Neutrophil (primary cell): ENCODE measurements at regions not wholly inside any gene's neighbourhood (a gene's known extent, or its start where the extent isn't known, plus 50 kb on each side); places are given as distances from the start of the nearest gene placed in this dataset.

Source experiments
- H3K27ac ChIP-seq: fragments of 200-600 bp; sonication (generic); 2 replicates; pipeline ENCODE4 v1.5.1; 2016; ENCODE audit warnings: mild to moderate bottlenecking, moderate library complexity
- H3K27me3 ChIP-seq: fragments of 200-600 bp; sonication (generic); 2 replicates; pipeline ENCODE4 v1.6.0; 2016; ENCODE audit warnings: mild to moderate bottlenecking
- H3K36me3 ChIP-seq: fragments of 200-600 bp; sonication (generic); 2 replicates; pipeline ENCODE4 v1.5.1; 2017
- H3K4me1 ChIP-seq, 2 experiments: fragments of 200-600 bp in 1 of 2; sonication (generic) in 1 of 2; 1 replicate in 1 of 2; 2 replicates in 1 of 2; pipeline versions ENCODE4 v1.5.1 to v1.6.1; 2013 to 2016; ENCODE audit warnings: low read depth in 1 of 2, low read length in 1 of 2, mild to moderate bottlenecking in 1 of 2, moderate library complexity in 1 of 2; ENCODE audit not compliant: control insufficient read depth in 1 of 2, insufficient read depth in 1 of 2
- H3K4me3 ChIP-seq, 2 experiments: fragments of 200-600 bp in 1 of 2; sonication (generic) in 1 of 2; 1 replicate in 1 of 2; 2 replicates in 1 of 2; pipeline ENCODE4 v1.5.1; 2013 to 2016; ENCODE audit warnings: low read depth in 1 of 2, low read length in 1 of 2, mild to moderate bottlenecking in 1 of 2, moderate library complexity in 1 of 2
- H3K9me3 ChIP-seq: fragments of 200-600 bp; sonication (generic); 2 replicates; pipeline ENCODE4 v1.5.1; 2016
- TF ChIP-seq, protein P1 (sequence below): fragments of 200-600 bp; sonication (generic); IDR thresholded peaks from 2 replicates; pipeline ENCODE4 v1.5.1; 2016; ENCODE audit warnings: antibody characterized with exemption

DNA sequence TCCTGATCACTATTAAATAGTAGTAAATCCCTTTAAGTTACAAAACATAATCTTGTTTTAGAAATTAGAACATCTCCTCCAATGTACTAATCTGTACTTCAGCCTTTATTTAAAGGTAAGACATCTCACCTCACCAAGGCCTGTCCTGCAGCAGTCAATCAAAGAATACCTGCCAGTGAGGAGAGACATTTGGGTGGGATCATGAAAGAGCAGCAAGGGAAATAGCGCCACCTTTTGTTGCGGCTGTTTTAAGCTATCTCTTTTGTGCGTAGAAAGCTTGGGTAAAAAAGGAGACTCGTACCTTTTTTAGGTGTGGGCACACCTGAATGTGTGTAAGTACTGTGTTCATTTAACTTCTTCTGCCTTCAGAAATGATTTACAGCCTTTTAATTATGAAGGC is 117.8 kb upstream of the TMTC1 start:
- Histone ChIP-seq H3K27me3 (no peaks in the 10 kb centered on the region), H3K4me1 (no peaks in the 10 kb centered on the region), H3K36me3 (no peaks in the 10 kb centered on the region), H3K9me3 (no peaks in the 10 kb centered on the region), H3K4me3 (no peak overlapping the region), H3K27ac (no peak overlapping the region)
- TF ChIP-seq, protein P1, sequence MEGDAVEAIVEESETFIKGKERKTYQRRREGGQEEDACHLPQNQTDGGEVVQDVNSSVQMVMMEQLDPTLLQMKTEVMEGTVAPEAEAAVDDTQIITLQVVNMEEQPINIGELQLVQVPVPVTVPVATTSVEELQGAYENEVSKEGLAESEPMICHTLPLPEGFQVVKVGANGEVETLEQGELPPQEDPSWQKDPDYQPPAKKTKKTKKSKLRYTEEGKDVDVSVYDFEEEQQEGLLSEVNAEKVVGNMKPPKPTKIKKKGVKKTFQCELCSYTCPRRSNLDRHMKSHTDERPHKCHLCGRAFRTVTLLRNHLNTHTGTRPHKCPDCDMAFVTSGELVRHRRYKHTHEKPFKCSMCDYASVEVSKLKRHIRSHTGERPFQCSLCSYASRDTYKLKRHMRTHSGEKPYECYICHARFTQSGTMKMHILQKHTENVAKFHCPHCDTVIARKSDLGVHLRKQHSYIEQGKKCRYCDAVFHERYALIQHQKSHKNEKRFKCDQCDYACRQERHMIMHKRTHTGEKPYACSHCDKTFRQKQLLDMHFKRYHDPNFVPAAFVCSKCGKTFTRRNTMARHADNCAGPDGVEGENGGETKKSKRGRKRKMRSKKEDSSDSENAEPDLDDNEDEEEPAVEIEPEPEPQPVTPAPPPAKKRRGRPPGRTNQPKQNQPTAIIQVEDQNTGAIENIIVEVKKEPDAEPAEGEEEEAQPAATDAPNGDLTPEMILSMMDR, result no peak

DNA sequence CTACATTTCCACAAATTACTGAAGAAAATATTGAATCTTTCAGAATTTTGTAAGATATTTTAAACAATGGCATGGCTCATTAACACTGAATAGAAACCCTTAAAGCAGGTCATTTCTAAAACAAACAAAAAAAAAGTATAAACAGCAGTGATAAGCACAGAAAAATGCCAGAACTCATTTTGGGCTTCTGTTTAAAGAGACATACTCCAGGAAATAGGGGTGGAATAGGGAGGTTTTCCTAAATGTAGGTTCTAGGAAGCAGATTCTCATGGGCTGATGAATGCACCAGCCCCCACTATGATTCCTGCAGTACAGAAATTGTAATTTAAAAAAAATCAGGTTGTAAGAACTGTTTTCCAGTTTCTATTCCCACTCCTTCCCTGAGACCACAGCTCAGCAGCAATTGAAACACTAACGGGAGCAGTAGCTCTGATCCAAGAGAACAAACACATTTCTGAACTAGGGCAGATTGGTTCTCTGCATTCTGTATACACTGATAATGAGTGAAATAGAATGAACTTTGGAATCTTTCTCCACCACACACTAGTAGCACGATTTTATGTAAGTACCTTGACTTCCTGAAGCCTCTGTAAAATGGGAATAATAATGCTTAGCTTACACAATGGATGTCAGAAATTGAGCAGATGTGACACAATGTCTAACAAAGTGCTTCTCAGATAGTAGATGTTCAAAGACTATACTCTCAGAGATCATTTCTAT is 115.6 kb upstream of the TMTC1 start:
- Histone ChIP-seq H3K9me3 (no peaks in the 10 kb centered on the region), H3K27ac (no peak overlapping the region), H3K4me1 (no peaks in the 10 kb centered on the region), H3K27me3 (no peaks in the 10 kb centered on the region), H3K36me3 (no peaks in the 10 kb centered on the region), H3K4me3 (no peak overlapping the region)
- TF ChIP-seq, protein P1, result no peak

DNA sequence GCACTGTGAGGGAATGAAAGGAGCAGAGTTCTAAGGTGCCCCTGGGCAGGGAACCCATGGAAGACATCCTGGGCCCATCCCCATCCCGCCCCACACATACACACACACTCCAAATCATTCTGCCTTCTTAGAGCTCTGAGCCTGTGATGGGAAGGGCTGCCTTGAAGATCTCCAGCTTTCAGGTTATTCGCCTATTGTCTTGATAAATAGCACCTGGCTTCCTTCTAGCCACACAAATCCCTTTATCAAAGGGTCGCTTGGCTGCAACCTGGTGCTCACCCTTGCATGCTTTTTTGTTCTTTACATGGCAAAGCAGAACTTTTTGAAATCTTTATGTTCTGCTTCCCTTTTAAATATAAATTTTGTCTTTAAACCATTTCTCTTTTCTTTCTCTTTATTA is 112.2 kb upstream of the TMTC1 start:
- Histone ChIP-seq H3K9me3 (no peaks in the 10 kb centered on the region), H3K36me3 (no peaks in the 10 kb centered on the region), H3K4me3 (no peak overlapping the region), H3K4me1 (no peaks in the 10 kb centered on the region), H3K27me3 (no peaks in the 10 kb centered on the region), H3K27ac (no peak overlapping the region)
- TF ChIP-seq, protein P1, result no peak

DNA sequence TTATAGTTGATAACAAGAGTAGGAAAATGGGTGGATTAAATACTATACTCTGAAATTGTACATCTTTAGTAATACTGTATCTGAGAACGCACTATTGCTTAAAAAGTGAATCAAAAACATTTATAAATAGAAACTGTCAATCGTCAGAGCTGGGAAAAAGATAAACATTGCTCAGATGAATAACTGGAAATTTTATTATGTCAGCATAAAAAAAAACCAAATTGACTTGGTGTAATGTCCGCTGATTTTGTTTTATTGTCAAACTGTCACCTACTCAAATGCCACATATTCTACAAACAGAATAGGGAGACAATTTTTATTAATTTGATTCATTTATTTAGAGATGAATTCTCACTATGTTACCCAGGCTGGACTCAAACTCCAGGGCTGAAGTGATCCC is 109.3 kb upstream of the TMTC1 start:
- no peaks in the 10 kb centered on the region for H3K4me1 ChIP-seq
- H3K27me3 ChIP-seq, result no peaks in the 10 kb centered on the region
- H3K4me3 ChIP-seq, result no peak overlapping the region
- H3K36me3 ChIP-seq, result no peaks in the 10 kb centered on the region
- H3K9me3 ChIP-seq, result no peaks in the 10 kb centered on the region
- TF ChIP-seq, protein P1, result no peak
- no peak overlapping the region for H3K27ac ChIP-seq

DNA sequence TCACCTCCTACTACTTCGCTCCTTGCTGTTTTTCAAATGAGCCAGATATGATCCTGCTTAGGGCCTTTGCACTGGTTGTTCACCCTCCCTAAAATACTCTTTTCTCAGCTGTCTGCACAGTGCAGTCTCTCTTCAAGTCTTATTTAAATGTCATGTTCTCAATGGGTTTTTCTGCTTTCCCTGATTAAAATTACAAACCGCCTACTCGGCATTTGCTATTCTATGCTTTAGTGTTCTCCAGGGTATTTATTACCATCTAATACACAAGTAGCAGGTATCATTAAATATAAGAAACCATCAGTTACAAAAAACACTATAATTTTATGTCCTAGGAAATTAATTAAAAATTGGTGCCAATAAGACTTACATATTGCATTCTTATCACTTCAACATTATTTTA is 108.0 kb upstream of the TMTC1 start:
- Histone ChIP-seq H3K27me3 (no peaks in the 10 kb centered on the region), H3K4me1 (no peaks in the 10 kb centered on the region), H3K36me3 (no peaks in the 10 kb centered on the region), H3K27ac (no peak overlapping the region), H3K9me3 (no peaks in the 10 kb centered on the region), H3K4me3 (no peak overlapping the region)
- TF ChIP-seq, protein P1, result no peak
